GM23338 (cell line): ENCODE measurements at regions not wholly inside any gene's neighbourhood (a gene's known extent, or its start where the extent isn't known, plus 50 kb on each side); places are given as distances from the start of the nearest gene placed in this dataset.
A peak's percentile ranks its signal among the peaks of the same experiment; 100 is the strongest.

ENCODE experiments used
- ATAC-seq: fragments of 200-7000 bp; cut with Tn5 transposase; 3 replicates; pipeline ENCODE4 v1.9.1; 2020
- DNase-seq: peaks from one replicate; pipeline ENCODE4 v3.0.0-alpha.2; 2015; ENCODE audit warnings: low spot score
- H2AFZ ChIP-seq: fragments of 200-600 bp; sonication (generic); 2 replicates; pipeline ENCODE4 v1.8.0; 2016; ENCODE audit warnings: antibody characterized with exemption, mild to moderate bottlenecking, moderate library complexity
- H3F3A ChIP-seq: fragments of 200-600 bp; sonication (generic); replicated peaks from 2 replicates; pipeline ENCODE4 v1.8.0; 2017; ENCODE audit warnings: antibody characterized with exemption, mixed run types, low read depth
- H3K27ac ChIP-seq: fragments of 200-600 bp; sonication (generic); 2 replicates; pipeline ENCODE4 v1.6.1; 2016; ENCODE audit warnings: low read depth
- H3K27me3 ChIP-seq: fragments of 200-600 bp; sonication (generic); 2 replicates; pipeline ENCODE4 v1.8.0; 2016; ENCODE audit warnings: mild to moderate bottlenecking, mixed run types, moderate library complexity; ENCODE audit not compliant: insufficient read depth
- H3K36me3 ChIP-seq: fragments of 200-600 bp; sonication (generic); 2 replicates; pipeline ENCODE4 v1.8.0; 2016; ENCODE audit warnings: mild to moderate bottlenecking; ENCODE audit not compliant: insufficient read depth
- H3K4me1 ChIP-seq: fragments of 200-600 bp; sonication (generic); 2 replicates; pipeline ENCODE4 v1.8.0; 2016; ENCODE audit warnings: mild to moderate bottlenecking, moderate library complexity; ENCODE audit not compliant: insufficient read depth
- H3K4me2 ChIP-seq: fragments of 200-600 bp; sonication (generic); 2 replicates; pipeline ENCODE4 v1.7.1; 2017; ENCODE audit warnings: mixed run types
- H3K4me3 ChIP-seq: fragments of 200-600 bp; sonication (generic); 2 replicates; pipeline ENCODE4 v1.6.1; 2016; ENCODE audit warnings: mixed run types
- H3K79me2 ChIP-seq: fragments of 200-600 bp; sonication (generic); replicated peaks from 2 replicates; pipeline ENCODE4 v1.8.0; 2017; ENCODE audit warnings: mild to moderate bottlenecking; ENCODE audit not compliant: insufficient read depth
- H3K9me2 ChIP-seq: fragments of 200-600 bp; sonication (generic); 2 replicates; pipeline ENCODE4 v1.8.0; 2017; ENCODE audit not compliant: insufficient read depth
- H4K20me1 ChIP-seq: fragments of 200-600 bp; sonication (generic); replicated peaks from 2 replicates; pipeline ENCODE4 v1.8.0; 2017; ENCODE audit warnings: mild to moderate bottlenecking; ENCODE audit not compliant: insufficient read depth
- H3K27ac Mint-ChIP-seq: 2 replicates; pipeline ENCODE4 v1.8.0; 2020; ENCODE audit warnings: inconsistent platforms, mild to moderate bottlenecking, moderate library complexity, mixed read lengths
- H3K27me3 Mint-ChIP-seq: 3 replicates; pipeline ENCODE4 v1.8.0; 2022; ENCODE audit warnings: low read depth, mild to moderate bottlenecking, moderate library complexity, mixed read lengths, inconsistent platforms; ENCODE audit not compliant: insufficient read depth, poor library complexity
- H3K36me3 Mint-ChIP-seq: 3 replicates; pipeline ENCODE4 v1.8.0; 2021; ENCODE audit warnings: low read depth, mild to moderate bottlenecking, inconsistent platforms, moderate library complexity, mixed read lengths
- H3K4me1 Mint-ChIP-seq: 3 replicates; pipeline ENCODE4 v1.8.0; 2020; ENCODE audit warnings: mild to moderate bottlenecking, inconsistent platforms, mixed read lengths
- H3K4me3 Mint-ChIP-seq: 3 replicates; pipeline ENCODE4 v1.8.0; 2021; ENCODE audit warnings: moderate library complexity, mild to moderate bottlenecking, inconsistent platforms, mixed read lengths
- H3K9me3 Mint-ChIP-seq: 3 replicates; pipeline ENCODE4 v1.8.0; 2020; ENCODE audit warnings: moderate library complexity, mild to moderate bottlenecking, inconsistent platforms, mixed read lengths
- CREB1 ChIP-seq: fragments of 250-450 bp; sonication (Bioruptor Pico); IDR thresholded peaks from 2 replicates; pipeline ENCODE4 v1.5.0; 2020; ENCODE audit warnings: low read depth, mild to moderate bottlenecking, moderate library complexity
- ETS1 ChIP-seq: IDR thresholded peaks from 2 replicates; pipeline ENCODE4 v1.6.1; 2016; ENCODE audit warnings: antibody characterized with exemption
- EZH2 ChIP-seq: fragments of 200-600 bp; sonication (generic); IDR thresholded peaks from one replicate; pipeline ENCODE4 v1.8.0; 2017; ENCODE audit warnings: antibody characterized with exemption, mild to moderate bottlenecking, low read depth; ENCODE audit not compliant: unreplicated experiment
- EZH2phosphoT487 ChIP-seq: fragments of 200-600 bp; sonication (generic); IDR thresholded peaks from one replicate; pipeline ENCODE4 v1.8.1; 2018; ENCODE audit warnings: antibody characterized with exemption; ENCODE audit not compliant: unreplicated experiment
- JUNB ChIP-seq: IDR thresholded peaks from one replicate; pipeline ENCODE4 v1.6.1; 2016; ENCODE audit warnings: antibody characterized with exemption; ENCODE audit not compliant: unreplicated experiment
- NANOG ChIP-seq: IDR thresholded peaks from 2 replicates; pipeline ENCODE4 v1.6.1; 2016; ENCODE audit warnings: antibody characterized with exemption, borderline replicate concordance
- POLR2AphosphoS5 ChIP-seq: IDR thresholded peaks from 2 replicates; pipeline ENCODE4 v1.6.1; 2016; ENCODE audit warnings: antibody characterized with exemption, low read depth
- STAT1 ChIP-seq: IDR thresholded peaks from one replicate; pipeline ENCODE4 v1.6.1; 2016; ENCODE audit warnings: antibody characterized with exemption; ENCODE audit not compliant: unreplicated experiment
- ZNF114 ChIP-seq: fragments of 250-450 bp; sonication (Bioruptor Pico); IDR thresholded peaks from 2 replicates; pipeline ENCODE4 v1.5.0; 2020; ENCODE audit warnings: mild to moderate bottlenecking, moderate library complexity
- ZNF331 ChIP-seq: fragments of 250-450 bp; sonication (Bioruptor Pico); IDR thresholded peaks from 2 replicates; pipeline ENCODE4 v1.5.0; 2020; ENCODE audit warnings: low read depth, mild to moderate bottlenecking, moderate library complexity
- TF ChIP-seq, protein P1 (sequence below), 2 experiments: fragments of 200-600 bp in 1 of 2; sonication (generic) in 1 of 2; conservative IDR thresholded peaks; 2 replicates each; pipeline versions ENCODE4 v1.5.1 to v1.6.1; 2016 to 2017; ENCODE audit warnings: antibody characterized with exemption in 2 of 2, low read depth in 2 of 2, mild to moderate bottlenecking in 2 of 2, moderate library complexity in 1 of 2
- TF ChIP-seq, protein P2 (sequence below): IDR thresholded peaks from one replicate; pipeline ENCODE4 v1.6.1; 2018; ENCODE audit warnings: antibody characterized with exemption; ENCODE audit not compliant: unreplicated experiment

DNA sequence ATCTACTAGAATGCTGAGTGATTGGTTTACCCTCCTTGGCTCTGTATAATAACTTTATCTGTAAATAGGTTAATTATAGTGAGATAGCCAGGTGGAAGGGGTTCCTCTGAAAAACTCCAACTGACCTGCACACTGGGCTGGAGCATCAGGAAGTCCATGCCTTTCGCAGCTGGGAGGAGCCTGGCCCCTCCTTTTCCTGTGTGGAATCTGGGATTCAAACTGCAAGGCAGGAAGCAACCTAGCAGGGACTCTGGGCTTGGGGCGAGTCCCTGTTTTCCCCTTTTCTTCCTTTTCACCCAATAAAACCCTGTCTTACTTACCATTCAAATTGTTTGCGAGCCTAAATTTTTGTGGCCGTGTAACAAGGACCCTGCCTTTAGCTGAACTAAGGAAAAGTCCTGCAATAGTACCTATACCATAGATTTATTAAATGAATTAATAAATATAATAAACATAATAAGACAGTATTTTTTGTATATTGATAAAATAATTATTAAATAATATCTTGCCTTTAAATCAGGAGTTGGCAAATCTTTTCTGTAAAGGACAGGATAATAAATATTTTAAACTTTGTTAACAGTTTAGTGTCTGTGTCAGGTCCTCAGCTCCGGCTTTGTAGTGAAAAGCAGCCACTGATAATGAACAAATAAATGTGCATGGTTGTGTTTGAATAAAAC is 406.2 kb upstream of the MMS22L start:
- DNase-seq: peak; percentile 74
- Mint-ChIP-seq H3K27ac (no peak overlapping the region), H3K27me3 (no peaks in the 10 kb centered on the region), H3K4me1 (no peaks in the 10 kb centered on the region; the same call in 2 of the 3 replicates), H3K4me3 (no peak overlapping the region), H3K36me3 (peaks cover 2% of the 10 kb centered on the region; the same call in 1 of the 3 replicates), H3K9me3 (no peaks in the 10 kb centered on the region)
- Histone ChIP-seq H3F3A (no peaks in the 10 kb centered on the region), H2AFZ (peak overlapping the region; percentile 74; the same call in 1 of the 2 replicates), H3K27me3 (no peaks in the 10 kb centered on the region), H3K9me2 (no peaks in the 10 kb centered on the region), H3K36me3 (no peaks in the 10 kb centered on the region), H3K27ac (no peak overlapping the region), H3K4me3 (no peak overlapping the region), H3K4me2 (no peak overlapping the region; the same call in 1 of the 2 replicates), H4K20me1 (no peaks in the 10 kb centered on the region), H3K4me1 (0 out of 2 replicates have a peak, but pooled peaks cover 4% of the 10 kb centered on the region), H3K79me2 (no peaks in the 10 kb centered on the region)
- TF ChIP-seq CREB1 (CRISPR knock-in tag) (no peak), STAT1 (no peak), NANOG (no peak), ZNF114 (no peak), ZNF331 (CRISPR knock-in tag) (no peak), JUNB (no peak), ETS1 (0 out of 2 replicates have a peak, but pooled peaks have one; percentile 25)
- TF ChIP-seq, protein P1, sequence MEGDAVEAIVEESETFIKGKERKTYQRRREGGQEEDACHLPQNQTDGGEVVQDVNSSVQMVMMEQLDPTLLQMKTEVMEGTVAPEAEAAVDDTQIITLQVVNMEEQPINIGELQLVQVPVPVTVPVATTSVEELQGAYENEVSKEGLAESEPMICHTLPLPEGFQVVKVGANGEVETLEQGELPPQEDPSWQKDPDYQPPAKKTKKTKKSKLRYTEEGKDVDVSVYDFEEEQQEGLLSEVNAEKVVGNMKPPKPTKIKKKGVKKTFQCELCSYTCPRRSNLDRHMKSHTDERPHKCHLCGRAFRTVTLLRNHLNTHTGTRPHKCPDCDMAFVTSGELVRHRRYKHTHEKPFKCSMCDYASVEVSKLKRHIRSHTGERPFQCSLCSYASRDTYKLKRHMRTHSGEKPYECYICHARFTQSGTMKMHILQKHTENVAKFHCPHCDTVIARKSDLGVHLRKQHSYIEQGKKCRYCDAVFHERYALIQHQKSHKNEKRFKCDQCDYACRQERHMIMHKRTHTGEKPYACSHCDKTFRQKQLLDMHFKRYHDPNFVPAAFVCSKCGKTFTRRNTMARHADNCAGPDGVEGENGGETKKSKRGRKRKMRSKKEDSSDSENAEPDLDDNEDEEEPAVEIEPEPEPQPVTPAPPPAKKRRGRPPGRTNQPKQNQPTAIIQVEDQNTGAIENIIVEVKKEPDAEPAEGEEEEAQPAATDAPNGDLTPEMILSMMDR (conservative IDR thresholded peaks at IDR 0.05; ENCODE audit: low read depth in 2 of 2): no peak
- peak; percentile 90 for ATAC-seq

DNA sequence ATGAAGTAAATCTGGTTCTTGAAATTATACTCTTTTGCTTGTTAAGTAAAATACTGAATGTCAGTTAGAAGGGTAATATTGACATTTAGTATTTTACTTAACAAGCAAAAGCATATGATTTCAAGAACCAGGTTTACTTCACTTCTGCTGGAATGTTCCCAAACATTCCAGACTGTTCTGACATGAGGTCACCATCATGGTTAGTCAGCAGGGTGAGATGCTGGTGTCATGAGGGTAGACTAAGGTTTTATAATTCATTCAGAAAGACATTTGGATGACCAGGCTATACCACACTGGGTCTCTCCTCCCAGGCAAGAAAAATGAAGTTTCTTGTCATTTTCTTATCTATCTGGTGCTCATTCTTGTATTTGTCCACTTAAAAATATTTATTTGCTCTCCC is 414.4 kb upstream of the MMS22L start:
- H3K9me3 Mint-ChIP-seq: no peaks in the 10 kb centered on the region
- TF ChIP-seq EZH2phosphoT487 (no peak), ZNF114 (no peak), ZNF331 (CRISPR knock-in tag) (no peak), ETS1 (no peak), STAT1 (no peak), NANOG (no peak), CREB1 (CRISPR knock-in tag) (no peak), EZH2 (no peak), POLR2AphosphoS5 (no peak), JUNB (no peak)
- TF ChIP-seq, protein P1 (conservative IDR thresholded peaks at IDR 0.05; ENCODE audit: low read depth in 2 of 2): no peak
- TF ChIP-seq, protein P2, sequence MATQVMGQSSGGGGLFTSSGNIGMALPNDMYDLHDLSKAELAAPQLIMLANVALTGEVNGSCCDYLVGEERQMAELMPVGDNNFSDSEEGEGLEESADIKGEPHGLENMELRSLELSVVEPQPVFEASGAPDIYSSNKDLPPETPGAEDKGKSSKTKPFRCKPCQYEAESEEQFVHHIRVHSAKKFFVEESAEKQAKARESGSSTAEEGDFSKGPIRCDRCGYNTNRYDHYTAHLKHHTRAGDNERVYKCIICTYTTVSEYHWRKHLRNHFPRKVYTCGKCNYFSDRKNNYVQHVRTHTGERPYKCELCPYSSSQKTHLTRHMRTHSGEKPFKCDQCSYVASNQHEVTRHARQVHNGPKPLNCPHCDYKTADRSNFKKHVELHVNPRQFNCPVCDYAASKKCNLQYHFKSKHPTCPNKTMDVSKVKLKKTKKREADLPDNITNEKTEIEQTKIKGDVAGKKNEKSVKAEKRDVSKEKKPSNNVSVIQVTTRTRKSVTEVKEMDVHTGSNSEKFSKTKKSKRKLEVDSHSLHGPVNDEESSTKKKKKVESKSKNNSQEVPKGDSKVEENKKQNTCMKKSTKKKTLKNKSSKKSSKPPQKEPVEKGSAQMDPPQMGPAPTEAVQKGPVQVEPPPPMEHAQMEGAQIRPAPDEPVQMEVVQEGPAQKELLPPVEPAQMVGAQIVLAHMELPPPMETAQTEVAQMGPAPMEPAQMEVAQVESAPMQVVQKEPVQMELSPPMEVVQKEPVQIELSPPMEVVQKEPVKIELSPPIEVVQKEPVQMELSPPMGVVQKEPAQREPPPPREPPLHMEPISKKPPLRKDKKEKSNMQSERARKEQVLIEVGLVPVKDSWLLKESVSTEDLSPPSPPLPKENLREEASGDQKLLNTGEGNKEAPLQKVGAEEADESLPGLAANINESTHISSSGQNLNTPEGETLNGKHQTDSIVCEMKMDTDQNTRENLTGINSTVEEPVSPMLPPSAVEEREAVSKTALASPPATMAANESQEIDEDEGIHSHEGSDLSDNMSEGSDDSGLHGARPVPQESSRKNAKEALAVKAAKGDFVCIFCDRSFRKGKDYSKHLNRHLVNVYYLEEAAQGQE: no peak

More for the DNA sequence above, 414.4 kb upstream of the MMS22L start:
- Histone ChIP-seq H3K36me3 (no peaks in the 10 kb centered on the region), H3K4me1 (no peaks in the 10 kb centered on the region), H3K79me2 (no peaks in the 10 kb centered on the region), H3K4me2 (no peak overlapping the region), H3F3A (no peaks in the 10 kb centered on the region), H3K9me2 (no peaks in the 10 kb centered on the region), H2AFZ (no peak overlapping the region), H4K20me1 (no peaks in the 10 kb centered on the region), H3K27ac (no peak overlapping the region), H3K27me3 (no peaks in the 10 kb centered on the region), H3K4me3 (no peak overlapping the region)
- Mint-ChIP-seq H3K27me3 (no peaks in the 10 kb centered on the region), H3K4me3 (no peak overlapping the region), H3K27ac (no peak overlapping the region), H3K36me3 (no peaks in the 10 kb centered on the region), H3K4me1 (no peaks in the 10 kb centered on the region)
- ATAC-seq (no peak), DNase-seq (no peak)
